Fibroblast of lung (primary cell): ENCODE measurements at regions not wholly inside any gene's neighbourhood (a gene's known extent, or its start where the extent isn't known, plus 50 kb on each side); places are given as distances from the start of the nearest gene placed in this dataset.

ENCODE experiments used
- EZH2 ChIP-seq: IDR thresholded peaks from 2 replicates; pipeline ENCODE4 v1.5.1; 2012; ENCODE audit warnings: low read length, control low read depth, mild to moderate bottlenecking; ENCODE audit errors: missing control alignments
- TF ChIP-seq, protein P1 (sequence below), 2 donors: IDR thresholded peaks in 1 of 2; conservative IDR thresholded peaks in 1 of 2; 1 replicate in 1 of 2; 2 replicates in 1 of 2; pipeline ENCODE4 v1.5.1; 2011 to 2012; ENCODE audit warnings: low read length in 2 of 2, control low read depth in 1 of 2, inconsistent platforms in 1 of 2, low read depth in 1 of 2, mild to moderate bottlenecking in 1 of 2

- TF ChIP-seq, protein P1, sequence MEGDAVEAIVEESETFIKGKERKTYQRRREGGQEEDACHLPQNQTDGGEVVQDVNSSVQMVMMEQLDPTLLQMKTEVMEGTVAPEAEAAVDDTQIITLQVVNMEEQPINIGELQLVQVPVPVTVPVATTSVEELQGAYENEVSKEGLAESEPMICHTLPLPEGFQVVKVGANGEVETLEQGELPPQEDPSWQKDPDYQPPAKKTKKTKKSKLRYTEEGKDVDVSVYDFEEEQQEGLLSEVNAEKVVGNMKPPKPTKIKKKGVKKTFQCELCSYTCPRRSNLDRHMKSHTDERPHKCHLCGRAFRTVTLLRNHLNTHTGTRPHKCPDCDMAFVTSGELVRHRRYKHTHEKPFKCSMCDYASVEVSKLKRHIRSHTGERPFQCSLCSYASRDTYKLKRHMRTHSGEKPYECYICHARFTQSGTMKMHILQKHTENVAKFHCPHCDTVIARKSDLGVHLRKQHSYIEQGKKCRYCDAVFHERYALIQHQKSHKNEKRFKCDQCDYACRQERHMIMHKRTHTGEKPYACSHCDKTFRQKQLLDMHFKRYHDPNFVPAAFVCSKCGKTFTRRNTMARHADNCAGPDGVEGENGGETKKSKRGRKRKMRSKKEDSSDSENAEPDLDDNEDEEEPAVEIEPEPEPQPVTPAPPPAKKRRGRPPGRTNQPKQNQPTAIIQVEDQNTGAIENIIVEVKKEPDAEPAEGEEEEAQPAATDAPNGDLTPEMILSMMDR (conservative IDR thresholded peaks at IDR 0.05 in 1 of 2, IDR thresholded peaks at IDR 0.05 in 1 of 2; ENCODE audit: low read depth in 1 of 2, low read length in 2 of 2), result no peak
- no peak for TF ChIP-seq EZH2
Measured at GRCh38 chr3:140777631-140778233, 99.9 kb downstream of the TRIM42 start.
